ENCODE measurements at regions not wholly inside any gene's neighbourhood (a gene's known extent, or its start where the extent isn't known, plus 50 kb on each side); places are given as distances from the start of the nearest gene placed in this dataset.
A peak's percentile ranks its signal among the peaks of the same experiment; 100 is the strongest.

- Histone ChIP-seq H3K9me3 (ENCODE audit: control insufficient read depth in 4 of 4, insufficient read depth in 3 of 4, low read length in 3 of 4) (no peaks in the 10 kb centered on the region), H3K9ac (ENCODE audit: insufficient read depth in 1 of 2, low read length in 2 of 2) (no peak overlapping the region), H3K27ac (ENCODE audit: low read depth in 1 of 2, low read length in 1 of 2) (no peak overlapping the region), H3K4me3 (no peak overlapping the region), H3K27me3 (ENCODE audit: control insufficient read depth in 3 of 3, insufficient read depth in 3 of 3, low read length in 2 of 3) (peaks cover 0 to 2% (median 0%) of the 10 kb centered on the region in 3 donors), H3K4me1 (ENCODE audit: control insufficient read depth in 5 of 5, insufficient read depth in 5 of 5, low read length in 5 of 5) (no peaks in the 10 kb centered on the region), H3K36me3 (ENCODE audit: control insufficient read depth in 4 of 4, insufficient read depth in 4 of 4, low read length in 4 of 4) (no peaks in the 10 kb centered on the region)
- no peak for TF ChIP-seq CTCF (IDR thresholded peaks at IDR 0.05; ENCODE audit: control extremely low read depth, extremely low read depth)
- DNase-seq = no peak
- ATAC-seq (ENCODE audit: insufficient read depth, low FRiP score) = no peak
- WGBS, 2 donors = 91 to 96% methylated on average over 3 of the region's 3 CpGs
These were observed 556.5 kb downstream of the INHBA start for GRCh38 chr7:41146429-41146828.

- H3K36me3 ChIP-seq (ENCODE audit: control insufficient read depth in 4 of 4, insufficient read depth in 4 of 4, low read length in 4 of 4) = no peaks in the 10 kb centered on the region
- WGBS, 2 donors = 83 to 88% methylated on average over 3 of the region's 3 CpGs
- no peak overlapping the region for H3K4me3 ChIP-seq
- ATAC-seq (ENCODE audit: insufficient read depth, low FRiP score) (no peak), DNase-seq (peak in 2 of 3 donors; percentile 31 to 48)
- no peak for TF ChIP-seq CTCF (IDR thresholded peaks at IDR 0.05; ENCODE audit: control extremely low read depth, extremely low read depth)
- peaks cover 0 to 2% (median 0%) of the 10 kb centered on the region in 3 donors for H3K27me3 ChIP-seq (ENCODE audit: control insufficient read depth in 3 of 3, insufficient read depth in 3 of 3, low read length in 2 of 3)
- no peak overlapping the region for H3K27ac ChIP-seq (ENCODE audit: low read depth in 1 of 2, low read length in 1 of 2)
- H3K4me1 ChIP-seq (ENCODE audit: control insufficient read depth in 5 of 5, insufficient read depth in 5 of 5, low read length in 5 of 5) = no peaks in the 10 kb centered on the region
- no peaks in the 10 kb centered on the region for H3K9me3 ChIP-seq (ENCODE audit: control insufficient read depth in 4 of 4, insufficient read depth in 3 of 4, low read length in 3 of 4)
- H3K9ac ChIP-seq (ENCODE audit: insufficient read depth in 1 of 2, low read length in 2 of 2) = no peak overlapping the region
These were observed 557.2 kb downstream of the INHBA start for GRCh38 chr7:41145656-41146055.

- H3K9me3 ChIP-seq (ENCODE audit: control insufficient read depth in 4 of 4, insufficient read depth in 3 of 4, low read length in 3 of 4) = no peaks in the 10 kb centered on the region
- no peak overlapping the region for H3K9ac ChIP-seq (ENCODE audit: insufficient read depth in 1 of 2, low read length in 2 of 2)
- no peak for DNase-seq
- no peaks in the 10 kb centered on the region for H3K4me1 ChIP-seq (ENCODE audit: control insufficient read depth in 5 of 5, insufficient read depth in 5 of 5, low read length in 5 of 5)
- no peaks in the 10 kb centered on the region for H3K36me3 ChIP-seq (ENCODE audit: control insufficient read depth in 4 of 4, insufficient read depth in 4 of 4, low read length in 4 of 4)
- no peak for TF ChIP-seq CTCF (IDR thresholded peaks at IDR 0.05; ENCODE audit: control extremely low read depth, extremely low read depth)
- peaks cover 0 to 2% (median 0%) of the 10 kb centered on the region in 3 donors for H3K27me3 ChIP-seq (ENCODE audit: control insufficient read depth in 3 of 3, insufficient read depth in 3 of 3, low read length in 2 of 3)
- no peak overlapping the region for H3K27ac ChIP-seq (ENCODE audit: low read depth in 1 of 2, low read length in 1 of 2)
- no peak overlapping the region for H3K4me3 ChIP-seq
- ATAC-seq (ENCODE audit: insufficient read depth, low FRiP score) = no peak
These were observed 559.9 kb downstream of the INHBA start for GRCh38 chr7:41142904-41143473.

- no peak for TF ChIP-seq CTCF (IDR thresholded peaks at IDR 0.05; ENCODE audit: control extremely low read depth, extremely low read depth)
- no peaks in the 10 kb centered on the region for H3K36me3 ChIP-seq (ENCODE audit: control insufficient read depth in 4 of 4, insufficient read depth in 4 of 4, low read length in 4 of 4)
- no peaks in the 10 kb centered on the region for H3K27me3 ChIP-seq (ENCODE audit: control insufficient read depth in 3 of 3, insufficient read depth in 3 of 3, low read length in 2 of 3)
- no peak overlapping the region for H3K4me3 ChIP-seq
- DNase-seq = no peak
- WGBS, 2 donors = 71 to 94% methylated on average over 5 of the region's 5 CpGs
- no peaks in the 10 kb centered on the region for H3K9me3 ChIP-seq (ENCODE audit: control insufficient read depth in 4 of 4, insufficient read depth in 3 of 4, low read length in 3 of 4)
- no peak overlapping the region for H3K27ac ChIP-seq (ENCODE audit: low read depth in 1 of 2, low read length in 1 of 2)
- no peaks in the 10 kb centered on the region for H3K4me1 ChIP-seq (ENCODE audit: control insufficient read depth in 5 of 5, insufficient read depth in 5 of 5, low read length in 5 of 5)
- H3K9ac ChIP-seq (ENCODE audit: insufficient read depth in 1 of 2, low read length in 2 of 2) = no peak overlapping the region
- no peak for ATAC-seq (ENCODE audit: insufficient read depth, low FRiP score)
These were observed 563.1 kb downstream of the INHBA start for GRCh38 chr7:41139789-41140188.
